Karpas-422 (cell line): ENCODE measurements at regions not wholly inside any gene's neighbourhood (a gene's known extent, or its start where the extent isn't known, plus 50 kb on each side); places are given as distances from the start of the nearest gene placed in this dataset.

Experiments
- DNase-seq: peaks from one replicate; pipeline ENCODE4 v3.0.0-alpha.2; 2015
- H2AFZ ChIP-seq: fragments of 200-600 bp; sonication (generic); 2 replicates; pipeline ENCODE4 v1.6.1; 2014; ENCODE audit warnings: antibody characterized with exemption, low read length, mixed read lengths
- H3K27ac ChIP-seq: fragments of 200-600 bp; sonication (generic); 2 replicates; pipeline ENCODE4 v1.5.1; 2014; ENCODE audit warnings: mild to moderate bottlenecking, low read length, moderate library complexity
- H3K27me3 ChIP-seq: fragments of 200-600 bp; sonication (generic); 2 replicates; pipeline ENCODE4 v1.6.1; 2014; ENCODE audit warnings: low read length, mixed read lengths
- H3K36me3 ChIP-seq: fragments of 200-600 bp; sonication (generic); 2 replicates; pipeline ENCODE4 v1.6.1; 2014; ENCODE audit warnings: low read length, mixed read lengths; ENCODE audit not compliant: insufficient read depth
- H3K4me1 ChIP-seq: fragments of 200-600 bp; sonication (generic); 2 replicates; pipeline ENCODE4 v1.6.1; 2014; ENCODE audit warnings: mild to moderate bottlenecking, low read length, mixed read lengths
- H3K4me2 ChIP-seq: fragments of 200-600 bp; sonication (generic); 2 replicates; pipeline ENCODE4 v1.6.1; 2014; ENCODE audit warnings: low read length, low read depth, mild to moderate bottlenecking; ENCODE audit not compliant: poor library complexity, severe bottlenecking
- H3K4me3 ChIP-seq: fragments of 200-600 bp; sonication (generic); 2 replicates; pipeline ENCODE4 v1.5.1; 2014; ENCODE audit warnings: mild to moderate bottlenecking, antibody characterized with exemption, low read length, mixed read lengths
- H3K79me2 ChIP-seq: fragments of 200-600 bp; sonication (generic); 2 replicates; pipeline ENCODE4 v1.6.1; 2014; ENCODE audit warnings: mild to moderate bottlenecking, low read length, mixed read lengths
- H3K9ac ChIP-seq: fragments of 200-600 bp; sonication (generic); 2 replicates; pipeline ENCODE4 v1.6.0; 2014; ENCODE audit warnings: low read length
- H3K9me2 ChIP-seq: fragments of 200-600 bp; sonication (generic), shearing (Covaris generic); replicated peaks from 2 replicates; pipeline ENCODE4 v1.6.0; 2014; ENCODE audit warnings: mild to moderate bottlenecking, low read length, moderate library complexity; ENCODE audit not compliant: insufficient read depth
- H3K9me3 ChIP-seq: fragments of 300-700, 200-600 bp; sonication (generic); 2 replicates; pipeline ENCODE4 v1.6.1; 2014; ENCODE audit warnings: low read length, mixed read lengths
- H4K20me1 ChIP-seq: fragments of 200-600 bp; sonication (generic); 2 replicates; pipeline ENCODE4 v1.6.1; 2014; ENCODE audit warnings: mild to moderate bottlenecking, antibody characterized with exemption, low read length, low read depth; ENCODE audit not compliant: insufficient read depth

GRCh38 chr7:47132471-47132870 is 449.4 kb downstream of the TNS3 start:
- Histone ChIP-seq H3K9me3 (no peaks in the 10 kb centered on the region), H3K79me2 (no peaks in the 10 kb centered on the region), H4K20me1 (no peaks in the 10 kb centered on the region), H3K27me3 (no peaks in the 10 kb centered on the region), H3K9me2 (no peaks in the 10 kb centered on the region), H3K27ac (no peak overlapping the region), H3K36me3 (no peaks in the 10 kb centered on the region), H2AFZ (no peak overlapping the region), H3K4me3 (no peak overlapping the region), H3K4me2 (no peak overlapping the region), H3K4me1 (no peaks in the 10 kb centered on the region), H3K9ac (no peak overlapping the region)
- DNase-seq: no peak

- Histone ChIP-seq H4K20me1 (no peaks in the 10 kb centered on the region), H3K36me3 (no peaks in the 10 kb centered on the region), H3K27me3 (no peaks in the 10 kb centered on the region), H3K9me3 (no peaks in the 10 kb centered on the region), H3K79me2 (no peaks in the 10 kb centered on the region), H3K9ac (no peak overlapping the region), H3K9me2 (no peaks in the 10 kb centered on the region), H3K4me1 (no peaks in the 10 kb centered on the region), H2AFZ (no peak overlapping the region), H3K27ac (no peak overlapping the region), H3K4me2 (no peak overlapping the region), H3K4me3 (no peak overlapping the region)
- no peak for DNase-seq
These were observed 453.2 kb downstream of the TNS3 start for GRCh38 chr7:47128700-47129099.

- H3K9me3 ChIP-seq: no peaks in the 10 kb centered on the region
- no peak for DNase-seq
These were observed 456.4 kb downstream of the TNS3 start for GRCh38 chr7:47125529-47125928.

GRCh38 chr7:47119261-47119865 is 462.5 kb downstream of the TNS3 start:
- Histone ChIP-seq H2AFZ (no peak overlapping the region), H4K20me1 (no peaks in the 10 kb centered on the region), H3K36me3 (no peaks in the 10 kb centered on the region)

More at GRCh38 chr7:47125529-47125928, 456.4 kb downstream of the TNS3 start:
- no peaks in the 10 kb centered on the region for H3K36me3 ChIP-seq
- H4K20me1 ChIP-seq: no peaks in the 10 kb centered on the region
- no peak overlapping the region for H3K9ac ChIP-seq
- H3K9me2 ChIP-seq: no peaks in the 10 kb centered on the region
- no peaks in the 10 kb centered on the region for H3K4me1 ChIP-seq
- no peak overlapping the region for H2AFZ ChIP-seq
- H3K27ac ChIP-seq: no peak overlapping the region
- H3K4me2 ChIP-seq: no peak overlapping the region
- H3K4me3 ChIP-seq: no peak overlapping the region
- H3K27me3 ChIP-seq: no peaks in the 10 kb centered on the region
- no peaks in the 10 kb centered on the region for H3K79me2 ChIP-seq

GRCh38 chr7:47104206-47104549 is 477.7 kb downstream of the TNS3 start:
- no peaks in the 10 kb centered on the region for H3K27me3 ChIP-seq
- no peaks in the 10 kb centered on the region for H3K9me3 ChIP-seq
- H3K4me2 ChIP-seq: no peak overlapping the region
- H2AFZ ChIP-seq: no peak overlapping the region
- no peaks in the 10 kb centered on the region for H3K9me2 ChIP-seq
- no peaks in the 10 kb centered on the region for H3K36me3 ChIP-seq
- H3K4me3 ChIP-seq: no peak overlapping the region
- H3K27ac ChIP-seq: no peak overlapping the region
- no peak for DNase-seq
- H3K9ac ChIP-seq: no peak overlapping the region
- H3K4me1 ChIP-seq: no peaks in the 10 kb centered on the region
- H3K79me2 ChIP-seq: no peaks in the 10 kb centered on the region
- no peaks in the 10 kb centered on the region for H4K20me1 ChIP-seq

More at GRCh38 chr7:47119261-47119865, 462.5 kb downstream of the TNS3 start:
- no peak overlapping the region for H3K4me3 ChIP-seq
- H3K79me2 ChIP-seq: no peaks in the 10 kb centered on the region
- H3K27me3 ChIP-seq: no peaks in the 10 kb centered on the region
- no peaks in the 10 kb centered on the region for H3K9me3 ChIP-seq
- H3K27ac ChIP-seq: no peak overlapping the region
- DNase-seq: no peak
- H3K9ac ChIP-seq: no peak overlapping the region
- no peaks in the 10 kb centered on the region for H3K9me2 ChIP-seq
- no peak overlapping the region for H3K4me2 ChIP-seq
- H3K4me1 ChIP-seq: no peaks in the 10 kb centered on the region

- H3K27me3 ChIP-seq: no peaks in the 10 kb centered on the region
- no peak overlapping the region for H3K27ac ChIP-seq
- no peaks in the 10 kb centered on the region for H3K4me1 ChIP-seq
- no peak overlapping the region for H3K4me2 ChIP-seq
- H3K79me2 ChIP-seq: no peaks in the 10 kb centered on the region
- no peaks in the 10 kb centered on the region for H3K36me3 ChIP-seq
- no peaks in the 10 kb centered on the region for H3K9me3 ChIP-seq
- H3K4me3 ChIP-seq: no peak overlapping the region
- H2AFZ ChIP-seq: no peak overlapping the region
- H3K9me2 ChIP-seq: no peaks in the 10 kb centered on the region
- DNase-seq: peak; percentile 68
- H4K20me1 ChIP-seq: no peaks in the 10 kb centered on the region
- no peak overlapping the region for H3K9ac ChIP-seq
These were observed 478.3 kb downstream of the TNS3 start for GRCh38 chr7:47103498-47104205.

- Histone ChIP-seq H3K79me2 (no peaks in the 10 kb centered on the region), H3K9ac (no peak overlapping the region), H3K27me3 (no peaks in the 10 kb centered on the region), H3K36me3 (no peaks in the 10 kb centered on the region), H3K4me1 (no peaks in the 10 kb centered on the region), H4K20me1 (no peaks in the 10 kb centered on the region), H3K27ac (no peak overlapping the region), H3K9me2 (no peaks in the 10 kb centered on the region), H3K9me3 (no peaks in the 10 kb centered on the region), H3K4me2 (no peak overlapping the region), H2AFZ (no peak overlapping the region), H3K4me3 (no peak overlapping the region)
- no peak for DNase-seq
These were observed 479.5 kb downstream of the TNS3 start for GRCh38 chr7:47102331-47102841.

- Histone ChIP-seq H3K4me3 (no peak overlapping the region), H3K79me2 (no peaks in the 10 kb centered on the region), H3K9ac (no peak overlapping the region), H2AFZ (no peak overlapping the region), H4K20me1 (no peaks in the 10 kb centered on the region), H3K27me3 (no peaks in the 10 kb centered on the region), H3K36me3 (no peaks in the 10 kb centered on the region), H3K27ac (no peak overlapping the region), H3K4me2 (no peak overlapping the region), H3K9me2 (no peaks in the 10 kb centered on the region), H3K9me3 (no peaks in the 10 kb centered on the region), H3K4me1 (no peaks in the 10 kb centered on the region)
- DNase-seq: peak; percentile 78
These were observed 481.0 kb downstream of the TNS3 start for GRCh38 chr7:47100817-47101435.
